H1 (cell line): ENCODE measurements at regions not wholly inside any gene's neighbourhood (a gene's known extent, or its start where the extent isn't known, plus 50 kb on each side); places are given as distances from the start of the nearest gene placed in this dataset.

Experiments
- CTCF ChIA-PET: fragments of 300-600 bp; sonication (Branson Sonifier 250); formaldehyde crosslinking; loops from one replicate; lab custom pipeline; 2021; ENCODE audit not compliant: partially characterized antibody; lab: Charles Lee
- POLR2A ChIA-PET: fragments of 300-600 bp; sonication (Branson Sonifier 250); formaldehyde crosslinking; loops from one replicate; lab custom pipeline; 2021; ENCODE audit warnings: inconsistent platforms; ENCODE audit not compliant: partially characterized antibody; lab: Charles Lee
- DNase-seq, 2 experiments: peaks; one replicate each; pipeline versions ENCODE4 v3.0.0 to v3.0.0-alpha.2; 2010 to 2022; ENCODE audit warnings: low spot score in 2 of 2, low read depth in 1 of 2, mixed read lengths in 1 of 2
- FAIRE-seq: peaks from 2 replicates; lab custom pipeline; 2011; peaks lifted over from hg19 to GRCh38; lab: Jason Lieb, UNC
- H2AFZ ChIP-seq: 2 replicates; pipeline ENCODE4 v1.8.1; 2012; ENCODE audit warnings: low read length, inconsistent platforms
- H2AK5ac ChIP-seq: 2 replicates; pipeline ENCODE4 v1.6.1; 2013; ENCODE audit warnings: low read depth, low read length
- H2BK120ac ChIP-seq: replicated peaks from 2 replicates; pipeline ENCODE3; 2013; ENCODE audit warnings: low read depth, low read length, inconsistent platforms
- H2BK12ac ChIP-seq: 2 replicates; pipeline ENCODE4 v1.6.1; 2013; ENCODE audit warnings: low read depth, low read length
- H2BK15ac ChIP-seq: 2 replicates; pipeline ENCODE4 v1.6.1; 2013; ENCODE audit warnings: low read length
- H2BK20ac ChIP-seq: 2 replicates; pipeline ENCODE4 v1.6.1; 2013; ENCODE audit warnings: low read length
- H2BK5ac ChIP-seq: 2 replicates; pipeline ENCODE4 v1.6.1; 2013; ENCODE audit warnings: low read depth, low read length
- H3K14ac ChIP-seq: 2 replicates; pipeline ENCODE4 v1.6.1; 2013; ENCODE audit warnings: inconsistent platforms; ENCODE audit not compliant: insufficient read length
- H3K18ac ChIP-seq: 2 replicates; pipeline ENCODE4 v1.6.1; 2013; ENCODE audit warnings: low read length; ENCODE audit errors: extremely low read depth
- H3K23ac ChIP-seq: 2 replicates; pipeline ENCODE4 v1.6.1; 2013; ENCODE audit warnings: inconsistent platforms; ENCODE audit not compliant: insufficient read length
- H3K23me2 ChIP-seq: 2 replicates; pipeline ENCODE4 v1.6.1; 2013; ENCODE audit warnings: low read depth, low read length
- H3K27ac ChIP-seq: 2 replicates; pipeline ENCODE4 v1.6.1; 2011; ENCODE audit warnings: low read depth, low read length, inconsistent platforms
- H3K27me3 ChIP-seq, 4 experiments: replicated peaks in 1 of 4; 1 replicate in 1 of 4; 2 replicates in 3 of 4; pipeline versions ENCODE4 v1.6.1 to v1.8.1; 2011 to 2013; ENCODE audit warnings: low read length in 3 of 4, mild to moderate bottlenecking in 3 of 4, inconsistent platforms in 2 of 4, mixed read lengths in 2 of 4, moderate library complexity in 1 of 4; ENCODE audit not compliant: control insufficient read depth in 3 of 4, insufficient read depth in 3 of 4; ENCODE audit errors: extremely low read depth in 1 of 4
- H3K36me3 ChIP-seq, 4 experiments: 2 replicates each; pipeline versions ENCODE4 v1.6.1 to v1.8.1; 2011 to 2013; ENCODE audit warnings: mild to moderate bottlenecking in 4 of 4, low read length in 3 of 4, moderate library complexity in 2 of 4, control low read depth in 1 of 4, inconsistent platforms in 1 of 4; ENCODE audit not compliant: insufficient read depth in 4 of 4, control insufficient read depth in 2 of 4
- H3K4ac ChIP-seq: replicated peaks from 2 replicates; pipeline ENCODE3; 2013; ENCODE audit warnings: low read length, low read depth, mixed read lengths, inconsistent platforms; ENCODE audit not compliant: insufficient read length
- H3K4me1 ChIP-seq, 4 experiments: replicated peaks in 1 of 4; 1 replicate in 1 of 4; 2 replicates in 3 of 4; pipeline versions ENCODE4 v1.6.1 to v1.8.1; 2011 to 2013; ENCODE audit warnings: low read length in 3 of 4, inconsistent platforms in 2 of 4, mixed read lengths in 1 of 4; ENCODE audit not compliant: insufficient read depth in 4 of 4, control insufficient read depth in 3 of 4
- H3K4me2 ChIP-seq, 2 experiments: 2 replicates each; pipeline versions ENCODE4 v1.6.1 to v1.8.1; 2011 to 2013; ENCODE audit warnings: low read depth in 2 of 2, low read length in 2 of 2, control low read depth in 1 of 2, inconsistent platforms in 1 of 2, mild to moderate bottlenecking in 1 of 2; ENCODE audit not compliant: insufficient read depth in 1 of 2
- H3K4me3 ChIP-seq, 4 experiments: fragments of 200-600, 300-600 bp in 1 of 4; sonication (generic), shearing (Covaris generic), sonication (Bioruptor Twin) in 1 of 4; 2 replicates each; pipeline versions ENCODE4 v1.5.1 to v1.8.1; 2011 to 2016; ENCODE audit warnings: low read length in 4 of 4, low read depth in 3 of 4, control low read depth in 2 of 4, inconsistent platforms in 2 of 4, mild to moderate bottlenecking in 2 of 4, mixed read lengths in 1 of 4, moderate library complexity in 1 of 4; ENCODE audit not compliant: insufficient read depth in 2 of 4; ENCODE audit errors: extremely low read depth in 1 of 4
- H3K56ac ChIP-seq: replicated peaks from 2 replicates; pipeline ENCODE3; 2013; ENCODE audit warnings: low read depth, mild to moderate bottlenecking, mixed read lengths, low read length, inconsistent platforms; ENCODE audit not compliant: insufficient read length
- H3K79me1 ChIP-seq: 2 replicates; pipeline ENCODE4 v1.6.1; 2013; ENCODE audit warnings: low read depth, low read length, control low read depth
- H3K79me2 ChIP-seq, 2 experiments: 2 replicates each; pipeline versions ENCODE4 v1.6.1 to v1.8.1; 2012 to 2013; ENCODE audit warnings: low read length in 2 of 2, mild to moderate bottlenecking in 2 of 2, inconsistent platforms in 1 of 2; ENCODE audit not compliant: insufficient read depth in 2 of 2, control insufficient read depth in 1 of 2
- H3K9ac ChIP-seq, 4 experiments: replicated peaks in 1 of 4; 1 replicate in 1 of 4; 2 replicates in 3 of 4; pipeline versions ENCODE4 v1.6.1 to v1.8.1; 2011 to 2013; ENCODE audit warnings: low read depth in 3 of 4, low read length in 3 of 4, control low read depth in 2 of 4, mild to moderate bottlenecking in 2 of 4, moderate library complexity in 2 of 4, inconsistent platforms in 1 of 4; ENCODE audit errors: extremely low read depth in 1 of 4
- H3K9me3 ChIP-seq, 2 experiments: 2 replicates each; pipeline versions ENCODE4 v1.6.1 to v1.8.1; 2012 to 2013; ENCODE audit warnings: mild to moderate bottlenecking in 2 of 2, moderate library complexity in 2 of 2, control low read depth in 1 of 2, inconsistent platforms in 1 of 2, low read depth in 1 of 2, low read length in 1 of 2, mixed read lengths in 1 of 2; ENCODE audit not compliant: insufficient read depth in 2 of 2
- H4K20me1 ChIP-seq, 2 experiments: replicated peaks in 1 of 2; 2 replicates each; pipeline versions ENCODE3 to v1.8.1; 2011 to 2013; ENCODE audit warnings: inconsistent platforms in 2 of 2, low read length in 2 of 2, mild to moderate bottlenecking in 1 of 2; ENCODE audit not compliant: insufficient read depth in 2 of 2, control insufficient read depth in 1 of 2
- H4K5ac ChIP-seq: 2 replicates; pipeline ENCODE4 v1.6.1; 2013; ENCODE audit warnings: low read length, low read depth, mixed read lengths, inconsistent platforms; ENCODE audit not compliant: insufficient read length
- H4K8ac ChIP-seq: 2 replicates; pipeline ENCODE4 v1.8.0; 2013; ENCODE audit warnings: mild to moderate bottlenecking, moderate library complexity, low read length, inconsistent platforms; ENCODE audit not compliant: insufficient read depth; ENCODE audit errors: extremely low read depth
- H4K91ac ChIP-seq: replicated peaks from 2 replicates; pipeline ENCODE3; 2013; ENCODE audit warnings: low read length, mixed read lengths, inconsistent platforms; ENCODE audit not compliant: insufficient read length
- CTCF ChIP-seq, 3 experiments: IDR thresholded peaks; 1 replicate in 2 of 3; 2 replicates in 1 of 3; pipeline versions ENCODE4 v1.5.1 to v1.6.1; 2011; ENCODE audit warnings: low read length in 3 of 3, mild to moderate bottlenecking in 3 of 3, inconsistent platforms in 2 of 3, low read depth in 1 of 3, moderate library complexity in 1 of 3; ENCODE audit not compliant: insufficient read depth in 1 of 3; ENCODE audit errors: control extremely low read depth in 1 of 3
- JUND ChIP-seq: IDR thresholded peaks from 2 replicates; pipeline ENCODE4 v1.6.1; 2011; ENCODE audit warnings: mild to moderate bottlenecking, improper control_type of control experiment, low read length
- USF2 ChIP-seq: IDR thresholded peaks from 2 replicates; pipeline ENCODE4 v1.6.1; 2011; ENCODE audit warnings: low read length, improper control_type of control experiment
- WGBS, 2 experiments: shearing (Covaris generic) in 1 of 2; methylation state at CpG; one replicate each; pipeline versions ENCODE4 v1.1.6 to v1.1.7; 2013 to 2015; ENCODE audit warnings: low lambda C conversion rate in 2 of 2, mixed read lengths in 2 of 2, inconsistent platforms in 1 of 2, low coverage in 1 of 2, missing lambda C conversion rate in 1 of 2; ENCODE audit not compliant: insufficient replicate concordance in 2 of 2, insufficient coverage in 1 of 2, insufficient read length in 1 of 2; ENCODE audit errors: extremely low coverage in 1 of 2, missing lambda C conversion rate in 1 of 2; 5-methylcytosine and 5-hydroxymethylcytosine counted together

DNA sequence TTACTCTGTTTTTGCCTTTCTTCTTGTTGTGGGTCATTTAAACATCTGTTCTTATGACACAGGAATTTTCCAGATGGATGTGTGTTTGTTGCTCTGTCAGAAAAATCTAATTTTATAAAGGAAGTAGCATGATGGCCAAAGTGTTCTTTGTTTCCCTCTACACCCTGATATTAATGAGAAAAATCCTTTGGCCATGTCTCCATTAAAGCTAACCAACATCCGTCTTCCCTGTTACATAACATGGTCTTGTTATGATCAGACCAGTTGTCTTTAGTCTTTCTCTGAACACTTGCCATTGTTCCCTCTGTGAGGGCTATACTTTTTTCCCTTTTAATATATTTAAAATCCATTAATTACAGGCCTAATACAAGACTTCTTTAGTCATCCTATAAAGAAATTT lies 142.2 kb upstream of the SPRY2 start:
- no peaks in the 10 kb centered on the region for H3K36me3 ChIP-seq
- H3K14ac ChIP-seq: no peak overlapping the region
- no peak overlapping the region for H3K4me3 ChIP-seq
- H4K5ac ChIP-seq: no peak overlapping the region
- POLR2A ChIA-PET: no interaction called here
- no peak overlapping the region for H2AFZ ChIP-seq
- H3K9ac ChIP-seq: no peak overlapping the region
- no peak overlapping the region for H3K27ac ChIP-seq
- no peak overlapping the region for H2BK15ac ChIP-seq
- no peak for TF ChIP-seq USF2
- TF ChIP-seq JUND: no peak
- TF ChIP-seq CTCF (IDR thresholded peaks at IDR 0.05; ENCODE audit: control extremely low read depth in 1 of 3, insufficient read depth in 1 of 3, low read depth in 1 of 3, low read length in 3 of 3): no peak
- H3K23me2 ChIP-seq: no peaks in the 10 kb centered on the region
- DNase-seq: no peak
- H3K4ac ChIP-seq: no peak overlapping the region
- H2BK5ac ChIP-seq: no peak overlapping the region
- H3K4me2 ChIP-seq: no peak overlapping the region
- H3K9me3 ChIP-seq: no peaks in the 10 kb centered on the region
- H4K91ac ChIP-seq: no peak overlapping the region
- CTCF ChIA-PET: no interaction called here
- no peak overlapping the region for H2AK5ac ChIP-seq
- no peak overlapping the region for H3K56ac ChIP-seq
- no peaks in the 10 kb centered on the region for H3K27me3 ChIP-seq
- FAIRE-seq: no peak
- no peaks in the 10 kb centered on the region for H3K4me1 ChIP-seq
- WGBS, 2 experiments: 5% methylated on average over 1 of the region's 1 CpG; no CpG with 5 or more reads in 1 of the 2 experiments
- H2BK20ac ChIP-seq: no peak overlapping the region
- H3K18ac ChIP-seq: no peak overlapping the region
- no peaks in the 10 kb centered on the region for H3K79me1 ChIP-seq
- no peak overlapping the region for H3K23ac ChIP-seq
- H2BK12ac ChIP-seq: no peak overlapping the region
- no peaks in the 10 kb centered on the region for H3K79me2 ChIP-seq
- no peaks in the 10 kb centered on the region for H4K20me1 ChIP-seq
- no peak overlapping the region for H4K8ac ChIP-seq
- no peak overlapping the region for H2BK120ac ChIP-seq
